HL-60 (cell line): ENCODE measurements at regions not wholly inside any gene's neighbourhood (a gene's known extent, or its start where the extent isn't known, plus 50 kb on each side); places are given as distances from the start of the nearest gene placed in this dataset.

Experiments
- DNase-seq, 2 experiments: peaks; one replicate each; pipeline ENCODE4 v3.0.0-alpha.2; 2010 to 2020; ENCODE audit warnings: low read depth in 1 of 2, low spot score in 1 of 2
- H3K27ac ChIP-seq: fragments of 250-450 bp; sonication (Bioruptor Pico); replicated peaks from 2 replicates; pipeline ENCODE4 v1.5.1; 2020; ENCODE audit warnings: mild to moderate bottlenecking, moderate library complexity
- H3K27me3 ChIP-seq: fragments of 250-450 bp; sonication (Bioruptor Pico); 2 replicates; pipeline ENCODE4 v1.5.1; 2021; ENCODE audit warnings: mild to moderate bottlenecking, moderate library complexity; ENCODE audit not compliant: insufficient read depth, poor library complexity, severe bottlenecking
- H3K4me3 ChIP-seq: replicated peaks from 2 replicates; pipeline ENCODE4 v1.5.1; 2011; ENCODE audit warnings: mild to moderate bottlenecking, control low read depth, low read length; ENCODE audit not compliant: insufficient read depth
- GABPA ChIP-seq: IDR thresholded peaks from 2 replicates; pipeline ENCODE4 v1.6.1; 2012; ENCODE audit warnings: low read depth
- POLR2AphosphoS5 ChIP-seq: IDR thresholded peaks from 2 replicates; pipeline ENCODE4 v1.6.1; 2012; ENCODE audit warnings: low read depth
- SPI1 ChIP-seq: IDR thresholded peaks from 2 replicates; pipeline ENCODE4 v1.6.1; 2012; ENCODE audit warnings: low read depth, mild to moderate bottlenecking, borderline replicate concordance
- TF ChIP-seq, protein P1 (sequence below): IDR thresholded peaks from 2 replicates; pipeline ENCODE4 v1.6.1; 2012; ENCODE audit warnings: low read depth; ENCODE audit not compliant: insufficient replicate concordance
- TF ChIP-seq, protein P2 (sequence below): IDR thresholded peaks from one replicate; pipeline ENCODE4 v1.5.1; 2011; ENCODE audit warnings: low read length, control low read depth, inconsistent platforms; ENCODE audit not compliant: insufficient read depth

DNA sequence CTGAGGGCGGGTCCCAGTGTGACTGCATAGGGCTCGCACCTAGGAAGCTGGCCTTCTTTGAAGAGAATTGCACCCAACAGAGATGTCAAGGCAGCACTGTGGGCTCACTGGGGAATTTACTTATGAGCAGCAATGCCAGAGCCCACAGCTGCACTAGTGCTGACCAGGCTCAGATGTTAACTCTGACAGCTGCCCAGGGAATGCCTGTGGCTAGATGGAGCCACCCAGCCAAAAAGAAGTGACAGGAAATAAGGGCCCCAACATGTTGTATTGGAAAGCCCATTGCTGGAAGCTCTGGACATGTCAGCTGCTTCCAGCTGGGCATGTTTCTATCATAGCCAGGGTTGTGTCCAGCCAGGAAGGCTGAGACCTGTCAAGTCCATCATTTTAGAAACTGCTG, 90.9 kb upstream of the ZNF280D start:
- Histone ChIP-seq H3K4me3 (no peak overlapping the region), H3K27ac (no peak overlapping the region), H3K27me3 (no peaks in the 10 kb centered on the region)
- TF ChIP-seq, protein P1, sequence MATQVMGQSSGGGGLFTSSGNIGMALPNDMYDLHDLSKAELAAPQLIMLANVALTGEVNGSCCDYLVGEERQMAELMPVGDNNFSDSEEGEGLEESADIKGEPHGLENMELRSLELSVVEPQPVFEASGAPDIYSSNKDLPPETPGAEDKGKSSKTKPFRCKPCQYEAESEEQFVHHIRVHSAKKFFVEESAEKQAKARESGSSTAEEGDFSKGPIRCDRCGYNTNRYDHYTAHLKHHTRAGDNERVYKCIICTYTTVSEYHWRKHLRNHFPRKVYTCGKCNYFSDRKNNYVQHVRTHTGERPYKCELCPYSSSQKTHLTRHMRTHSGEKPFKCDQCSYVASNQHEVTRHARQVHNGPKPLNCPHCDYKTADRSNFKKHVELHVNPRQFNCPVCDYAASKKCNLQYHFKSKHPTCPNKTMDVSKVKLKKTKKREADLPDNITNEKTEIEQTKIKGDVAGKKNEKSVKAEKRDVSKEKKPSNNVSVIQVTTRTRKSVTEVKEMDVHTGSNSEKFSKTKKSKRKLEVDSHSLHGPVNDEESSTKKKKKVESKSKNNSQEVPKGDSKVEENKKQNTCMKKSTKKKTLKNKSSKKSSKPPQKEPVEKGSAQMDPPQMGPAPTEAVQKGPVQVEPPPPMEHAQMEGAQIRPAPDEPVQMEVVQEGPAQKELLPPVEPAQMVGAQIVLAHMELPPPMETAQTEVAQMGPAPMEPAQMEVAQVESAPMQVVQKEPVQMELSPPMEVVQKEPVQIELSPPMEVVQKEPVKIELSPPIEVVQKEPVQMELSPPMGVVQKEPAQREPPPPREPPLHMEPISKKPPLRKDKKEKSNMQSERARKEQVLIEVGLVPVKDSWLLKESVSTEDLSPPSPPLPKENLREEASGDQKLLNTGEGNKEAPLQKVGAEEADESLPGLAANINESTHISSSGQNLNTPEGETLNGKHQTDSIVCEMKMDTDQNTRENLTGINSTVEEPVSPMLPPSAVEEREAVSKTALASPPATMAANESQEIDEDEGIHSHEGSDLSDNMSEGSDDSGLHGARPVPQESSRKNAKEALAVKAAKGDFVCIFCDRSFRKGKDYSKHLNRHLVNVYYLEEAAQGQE: no peak
- no peak for TF ChIP-seq GABPA
- DNase-seq: no peak

- H3K27ac ChIP-seq: no peak overlapping the region
- peak in 1 of 2 experiments; percentile 47 for DNase-seq
- no peaks in the 10 kb centered on the region for H3K27me3 ChIP-seq
These were observed 88.6 kb upstream of the ZNF280D start for GRCh38 chr15:56821721-56822425.

GRCh38 chr15:56820333-56820732, 87.0 kb upstream of the ZNF280D start:
- H3K4me3 ChIP-seq: no peak overlapping the region
- H3K27ac ChIP-seq: no peak overlapping the region
- TF ChIP-seq, protein P1: no peak
- TF ChIP-seq SPI1 (peak; percentile 100), POLR2AphosphoS5 (no peak)
- TF ChIP-seq, protein P2, sequence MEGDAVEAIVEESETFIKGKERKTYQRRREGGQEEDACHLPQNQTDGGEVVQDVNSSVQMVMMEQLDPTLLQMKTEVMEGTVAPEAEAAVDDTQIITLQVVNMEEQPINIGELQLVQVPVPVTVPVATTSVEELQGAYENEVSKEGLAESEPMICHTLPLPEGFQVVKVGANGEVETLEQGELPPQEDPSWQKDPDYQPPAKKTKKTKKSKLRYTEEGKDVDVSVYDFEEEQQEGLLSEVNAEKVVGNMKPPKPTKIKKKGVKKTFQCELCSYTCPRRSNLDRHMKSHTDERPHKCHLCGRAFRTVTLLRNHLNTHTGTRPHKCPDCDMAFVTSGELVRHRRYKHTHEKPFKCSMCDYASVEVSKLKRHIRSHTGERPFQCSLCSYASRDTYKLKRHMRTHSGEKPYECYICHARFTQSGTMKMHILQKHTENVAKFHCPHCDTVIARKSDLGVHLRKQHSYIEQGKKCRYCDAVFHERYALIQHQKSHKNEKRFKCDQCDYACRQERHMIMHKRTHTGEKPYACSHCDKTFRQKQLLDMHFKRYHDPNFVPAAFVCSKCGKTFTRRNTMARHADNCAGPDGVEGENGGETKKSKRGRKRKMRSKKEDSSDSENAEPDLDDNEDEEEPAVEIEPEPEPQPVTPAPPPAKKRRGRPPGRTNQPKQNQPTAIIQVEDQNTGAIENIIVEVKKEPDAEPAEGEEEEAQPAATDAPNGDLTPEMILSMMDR: no peak
- H3K27me3 ChIP-seq: no peaks in the 10 kb centered on the region
- peak in 1 of 2 experiments; percentile 53 for DNase-seq

More at GRCh38 chr15:56821721-56822425, 88.6 kb upstream of the ZNF280D start:
- TF ChIP-seq, protein P2: peak; percentile 24
- TF ChIP-seq SPI1 (no peak), POLR2AphosphoS5 (no peak), GABPA (no peak)
- H3K4me3 ChIP-seq: no peak overlapping the region

- Histone ChIP-seq H3K27me3 (no peaks in the 10 kb centered on the region), H3K27ac (no peak overlapping the region), H3K4me3 (no peak overlapping the region)
- DNase-seq: no peak
- TF ChIP-seq GABPA: no peak
- TF ChIP-seq, protein P2: no peak
- TF ChIP-seq, protein P1: no peak
- no peak for TF ChIP-seq SPI1
- TF ChIP-seq POLR2AphosphoS5: no peak
These were observed 84.2 kb upstream of the ZNF280D start for GRCh38 chr15:56817321-56818080.
